Transverse colon (tissue), 4 donors: ENCODE measurements at regions not wholly inside any gene's neighbourhood (a gene's known extent, or its start where the extent isn't known, plus 50 kb on each side); places are given as distances from the start of the nearest gene placed in this dataset.
A peak's percentile ranks its signal among the peaks of the same experiment; 100 is the strongest.

ENCODE experiments used
- DNase-seq: peaks from one replicate; pipeline ENCODE4 v3.0.0-alpha.2; 2019
- H3K27ac ChIP-seq, 4 donors: fragments of 200-600 bp; sonication (generic); 2 replicates each; pipeline ENCODE4 v1.5.1; 2016 to 2018; ENCODE audit warnings: inconsistent platforms in 4 of 4
- H3K27me3 ChIP-seq: fragments of 200-600 bp; sonication (generic); 2 replicates; pipeline ENCODE4 v1.5.1; 2017; ENCODE audit warnings: inconsistent platforms
- H3K36me3 ChIP-seq, 4 donors: fragments of 200-600 bp; sonication (generic); 2 replicates each; pipeline ENCODE4 v1.5.1; 2017 to 2019; ENCODE audit warnings: inconsistent platforms in 4 of 4
- H3K4me1 ChIP-seq, 4 donors: fragments of 200-600 bp; sonication (generic); 2 replicates each; pipeline ENCODE4 v1.5.1; 2017 to 2020; ENCODE audit warnings: inconsistent platforms in 4 of 4
- H3K4me3 ChIP-seq, 4 donors: fragments of 200-600 bp; sonication (generic); 1 replicate in 1 of 4; 2 replicates in 3 of 4; pipeline versions ENCODE4 v1.5.1 to v1.6.1; 2017 to 2019; ENCODE audit warnings: inconsistent platforms in 4 of 4
- H3K9me3 ChIP-seq, 2 donors: fragments of 200-600 bp; sonication (generic); 2 replicates each; pipeline ENCODE4 v1.5.1; 2017 to 2019; ENCODE audit warnings: inconsistent platforms in 2 of 2
- CTCF ChIP-seq, 5 experiments: fragments of 200-600 bp in 3 of 5; fragments of 450-650 bp in 2 of 5; sonication (generic) in 3 of 5; IDR thresholded peaks; 1 replicate in 2 of 5; 2 replicates in 3 of 5; pipeline ENCODE4 v1.5.1; 2016 to 2017; ENCODE audit warnings: antibody characterized with exemption in 5 of 5, inconsistent platforms in 3 of 5, mild to moderate bottlenecking in 2 of 5, moderate library complexity in 1 of 5
- EP300 ChIP-seq: sonication (generic); formaldehyde crosslinking; IDR thresholded peaks from one replicate; pipeline ENCODE4 v1.6.1; 2017; ENCODE audit warnings: antibody characterized with exemption, low read depth
- POLR2A ChIP-seq: fragments of 450-650 bp; IDR thresholded peaks from one replicate; pipeline ENCODE4 v1.6.1; 2016; ENCODE audit warnings: antibody characterized with exemption, mild to moderate bottlenecking, moderate library complexity
- POLR2AphosphoS5 ChIP-seq, 3 donors: sonication (generic); formaldehyde crosslinking; IDR thresholded peaks; one replicate each; pipeline ENCODE4 v1.6.1; 2016; ENCODE audit warnings: antibody characterized with exemption in 3 of 3
- WGBS, 2 donors: methylation state at CpG; one replicate each; pipeline ENCODE4 v1.1.5; 2018; ENCODE audit warnings: low coverage in 1 of 2; 5-methylcytosine and 5-hydroxymethylcytosine counted together
- in situ Hi-C, 4 donors: fragments of 200-750 bp; cut with MboI; loops; one replicate each; pipeline versions ENCODE4 v1.15.0 to v1.15.1; 2017; ENCODE audit warnings: low sequenced_read_pairs in 3 of 4, low pct_ligation_motif_present in 1 of 4, low pct_unique_long_range_greater_than_20kb in 1 of 4
- intact Hi-C: fragments of 100-400 bp; cut with DNase I; formaldehyde crosslinking; loops from one replicate; pipeline ENCODE4 v1.15.1; 2023; ENCODE audit warnings: low total_unique reads

GRCh38 chr14:89648510-89648909, 231.5 kb upstream of the FOXN3 start:
- no peak overlapping the region for H3K27ac ChIP-seq
- 74 to 83% methylated on average over 3 of the region's 3 CpGs for WGBS, 2 donors
- intact Hi-C loops: no loop called here

GRCh38 chr14:89646971-89647370, 229.9 kb upstream of the FOXN3 start:
- 100% methylated on average over 1 of the region's 1 CpG for WGBS, 2 donors
- Histone ChIP-seq H3K36me3 (no peaks in the 10 kb centered on the region), H3K4me1 (peaks cover 0 to 12% (median 4%) of the 10 kb centered on the region in 4 donors), H3K4me3 (no peak overlapping the region), H3K27me3 (no peaks in the 10 kb centered on the region), H3K27ac (no peak overlapping the region), H3K9me3 (no peaks in the 10 kb centered on the region)
- in situ Hi-C loops: no loop called here
- TF ChIP-seq CTCF (IDR thresholded peaks at IDR 0.05): no peak
- TF ChIP-seq POLR2A: no peak
- TF ChIP-seq EP300: no peak
- no peak for TF ChIP-seq POLR2AphosphoS5 (IDR thresholded peaks at IDR 0.05)
- intact Hi-C loops: no loop called here
- no peak for DNase-seq

More at GRCh38 chr14:89648510-89648909, 231.5 kb upstream of the FOXN3 start:
- in situ Hi-C loops: no loop called here
- DNase-seq: no peak
- TF ChIP-seq EP300 (no peak), POLR2AphosphoS5 (IDR thresholded peaks at IDR 0.05) (no peak), POLR2A (no peak), CTCF (IDR thresholded peaks at IDR 0.05) (no peak)
- Histone ChIP-seq H3K36me3 (no peaks in the 10 kb centered on the region), H3K4me3 (no peak overlapping the region), H3K9me3 (no peaks in the 10 kb centered on the region), H3K27me3 (no peaks in the 10 kb centered on the region), H3K4me1 (peaks cover 0 to 8% (median 4%) of the 10 kb centered on the region in 4 donors)

- 53 to 75% methylated on average over 4 of the region's 4 CpGs for WGBS, 2 donors
- no peak for TF ChIP-seq POLR2AphosphoS5 (IDR thresholded peaks at IDR 0.05)
- TF ChIP-seq CTCF (IDR thresholded peaks at IDR 0.05): no peak
- no peak for TF ChIP-seq EP300
- TF ChIP-seq POLR2A: no peak
- no peak overlapping the region for H3K4me3 ChIP-seq
- in situ Hi-C loops: no loop called here
- H3K9me3 ChIP-seq: no peaks in the 10 kb centered on the region
- intact Hi-C loops: no loop called here
- H3K27me3 ChIP-seq: no peaks in the 10 kb centered on the region
- DNase-seq: no peak
- H3K36me3 ChIP-seq: no peaks in the 10 kb centered on the region
- no peak overlapping the region for H3K27ac ChIP-seq
- peaks cover 0 to 19% (median 6%) of the 10 kb centered on the region in 4 donors for H3K4me1 ChIP-seq
Measured at GRCh38 chr14:89644641-89645040, 227.6 kb upstream of the FOXN3 start.

- in situ Hi-C loops: no loop called here
- no peaks in the 10 kb centered on the region for H3K27me3 ChIP-seq
- H3K36me3 ChIP-seq: no peaks in the 10 kb centered on the region
- TF ChIP-seq POLR2A (no peak), EP300 (no peak), POLR2AphosphoS5 (IDR thresholded peaks at IDR 0.05) (no peak), CTCF (IDR thresholded peaks at IDR 0.05) (no peak)
- intact Hi-C loops: no loop called here
- H3K9me3 ChIP-seq: no peaks in the 10 kb centered on the region
- no peak overlapping the region for H3K4me3 ChIP-seq
- peak overlapping the region; percentile 45 to 70 (median 60) for H3K27ac ChIP-seq
- 33 to 41% methylated on average over 7 to 8 of the region's 8 CpGs for WGBS, 2 donors
- no peak for DNase-seq
- peaks cover 0 to 19% (median 6%) of the 10 kb centered on the region in 4 donors for H3K4me1 ChIP-seq
Measured at GRCh38 chr14:89641495-89642175, 224.6 kb upstream of the FOXN3 start.
